ENCODE measurements at regions not wholly inside any gene's neighbourhood (a gene's known extent, or its start where the extent isn't known, plus 50 kb on each side); places are given as distances from the start of the nearest gene placed in this dataset.
A peak's percentile ranks its signal among the peaks of the same experiment; 100 is the strongest.

GRCh38 chr11:109109571-109110315 is 312.2 kb upstream of the C11orf87 start:
- no peak overlapping the region for H3K4me3 ChIP-seq (ENCODE audit: low read depth, low read length)
- no peaks in the 10 kb centered on the region for H3K79me2 ChIP-seq
- H3K4me1 ChIP-seq = no peaks in the 10 kb centered on the region
- no peak for TF ChIP-seq CTCF (IDR thresholded peaks at IDR 0.05)
- no peak overlapping the region for H2AFZ ChIP-seq
- H3K9ac ChIP-seq = no peak overlapping the region
- H3K9me3 ChIP-seq (ENCODE audit: control insufficient read depth, low read length) = no peaks in the 10 kb centered on the region
- H3K4me2 ChIP-seq (ENCODE audit: low read length) = no peak overlapping the region
- no peak overlapping the region for H3K27ac ChIP-seq
- no peaks in the 10 kb centered on the region for H3K27me3 ChIP-seq (ENCODE audit: control insufficient read depth, insufficient read depth, low read length)
- no peaks in the 10 kb centered on the region for H3K36me3 ChIP-seq (ENCODE audit: control insufficient read depth, insufficient read depth, low read length)

- H3K9me3 ChIP-seq (ENCODE audit: control insufficient read depth, low read length) = no peaks in the 10 kb centered on the region
- H3K79me2 ChIP-seq = no peaks in the 10 kb centered on the region
- no peaks in the 10 kb centered on the region for H3K27me3 ChIP-seq (ENCODE audit: control insufficient read depth, insufficient read depth, low read length)
- H3K4me2 ChIP-seq (ENCODE audit: low read length) = no peak overlapping the region
- H3K27ac ChIP-seq = peak overlapping the region; percentile 22
- H3K36me3 ChIP-seq (ENCODE audit: control insufficient read depth, insufficient read depth, low read length) = no peaks in the 10 kb centered on the region
- no peak overlapping the region for H3K4me3 ChIP-seq (ENCODE audit: low read depth, low read length)
- no peak overlapping the region for H3K9ac ChIP-seq
- H2AFZ ChIP-seq = peak overlapping the region; percentile 46
- TF ChIP-seq CTCF (IDR thresholded peaks at IDR 0.05) = no peak
- H3K4me1 ChIP-seq = no peaks in the 10 kb centered on the region
Measured at GRCh38 chr11:109112261-109112660, 309.7 kb upstream of the C11orf87 start.

GRCh38 chr11:109112821-109113280 is 309.1 kb upstream of the C11orf87 start:
- Histone ChIP-seq H3K4me2 (ENCODE audit: low read length) (no peak overlapping the region), H3K27me3 (ENCODE audit: control insufficient read depth, insufficient read depth, low read length) (no peaks in the 10 kb centered on the region), H3K36me3 (ENCODE audit: control insufficient read depth, insufficient read depth, low read length) (no peaks in the 10 kb centered on the region), H3K9me3 (ENCODE audit: control insufficient read depth, low read length) (no peaks in the 10 kb centered on the region), H2AFZ (peak overlapping the region; percentile 46), H3K79me2 (no peaks in the 10 kb centered on the region), H3K9ac (no peak overlapping the region), H3K4me3 (ENCODE audit: low read depth, low read length) (no peak overlapping the region), H3K27ac (peak overlapping the region; percentile 22), H3K4me1 (no peaks in the 10 kb centered on the region)
- no peak for TF ChIP-seq CTCF (IDR thresholded peaks at IDR 0.05)

GRCh38 chr11:109120341-109120740 is 301.6 kb upstream of the C11orf87 start:
- Histone ChIP-seq H3K79me2 (no peaks in the 10 kb centered on the region), H3K27me3 (ENCODE audit: control insufficient read depth, insufficient read depth, low read length) (no peaks in the 10 kb centered on the region), H2AFZ (no peak overlapping the region), H3K27ac (no peak overlapping the region), H3K36me3 (ENCODE audit: control insufficient read depth, insufficient read depth, low read length) (no peaks in the 10 kb centered on the region), H3K9me3 (ENCODE audit: control insufficient read depth, low read length) (no peaks in the 10 kb centered on the region), H3K4me1 (no peaks in the 10 kb centered on the region), H3K9ac (no peak overlapping the region), H3K4me3 (ENCODE audit: low read depth, low read length) (no peak overlapping the region), H3K4me2 (ENCODE audit: low read length) (no peak overlapping the region)
- TF ChIP-seq CTCF (IDR thresholded peaks at IDR 0.05) = no peak
